Right atrium auricular region (tissue), 2 donors: ENCODE measurements at regions not wholly inside any gene's neighbourhood (a gene's known extent, or its start where the extent isn't known, plus 50 kb on each side); places are given as distances from the start of the nearest gene placed in this dataset.

Experiments
- DNase-seq: peaks from one replicate; pipeline ENCODE4 v3.0.0-alpha.2; 2019; ENCODE audit warnings: low spot score
- H3K27ac ChIP-seq, 2 donors: fragments of 200-600 bp; sonication (generic); 1 replicate in 1 of 2; 2 replicates in 1 of 2; pipeline ENCODE4 v1.5.1; 2016 to 2019
- H3K27me3 ChIP-seq, 2 donors: fragments of 200-600 bp; sonication (generic); one replicate each; pipeline versions ENCODE4 v1.5.1 to v1.6.0; 2017 to 2019
- H3K36me3 ChIP-seq: fragments of 200-600 bp; sonication (generic); one replicate; pipeline ENCODE4 v1.5.1; 2016
- H3K4me1 ChIP-seq, 2 donors: fragments of 200-600 bp; sonication (generic); one replicate each; pipeline versions ENCODE4 v1.5.1 to v1.6.0; 2017 to 2019
- H3K4me3 ChIP-seq, 2 donors: fragments of 200-600 bp; sonication (generic); 1 replicate in 1 of 2; 2 replicates in 1 of 2; pipeline ENCODE4 v1.5.1; 2017 to 2019; ENCODE audit warnings: mild to moderate bottlenecking in 1 of 2, moderate library complexity in 1 of 2
- H3K9me3 ChIP-seq, 2 donors: fragments of 200-600 bp; sonication (generic); one replicate each; pipeline ENCODE4 v1.5.1; 2019
- CTCF ChIP-seq, 2 donors: fragments of 200-600 bp; sonication (generic); IDR thresholded peaks; one replicate each; pipeline ENCODE4 v1.5.1; 2019; ENCODE audit warnings: antibody characterized with exemption in 2 of 2

GRCh38 chr11:56848141-56848809 lies 99.8 kb upstream of the OR9G4 start:
- DNase-seq, result no peak
- no peak overlapping the region for H3K4me3 ChIP-seq
- no peaks in the 10 kb centered on the region for H3K9me3 ChIP-seq

GRCh38 chr11:56846631-56847576 lies 98.4 kb upstream of the OR9G4 start:
- TF ChIP-seq CTCF (IDR thresholded peaks at IDR 0.05), result no peak
- H3K27me3 ChIP-seq, result no peaks in the 10 kb centered on the region
- no peak for DNase-seq
- no peaks in the 10 kb centered on the region for H3K9me3 ChIP-seq
- H3K4me1 ChIP-seq, result no peaks in the 10 kb centered on the region
- H3K4me3 ChIP-seq, result no peak overlapping the region
- no peak overlapping the region for H3K27ac ChIP-seq
- no peaks in the 10 kb centered on the region for H3K36me3 ChIP-seq

More at GRCh38 chr11:56848141-56848809, 99.8 kb upstream of the OR9G4 start:
- H3K4me1 ChIP-seq, result no peaks in the 10 kb centered on the region
- TF ChIP-seq CTCF (IDR thresholded peaks at IDR 0.05), result no peak
- no peaks in the 10 kb centered on the region for H3K36me3 ChIP-seq
- no peaks in the 10 kb centered on the region for H3K27me3 ChIP-seq
- no peak overlapping the region for H3K27ac ChIP-seq

GRCh38 chr11:56845121-56845732 lies 96.7 kb upstream of the OR9G4 start:
- H3K4me1 ChIP-seq, result no peaks in the 10 kb centered on the region
- TF ChIP-seq CTCF (IDR thresholded peaks at IDR 0.05), result no peak
- H3K9me3 ChIP-seq, result no peaks in the 10 kb centered on the region
- no peak overlapping the region for H3K4me3 ChIP-seq
- H3K36me3 ChIP-seq, result no peaks in the 10 kb centered on the region
- H3K27me3 ChIP-seq, result no peaks in the 10 kb centered on the region
- no peak for DNase-seq
- H3K27ac ChIP-seq, result no peak overlapping the region

GRCh38 chr11:56843816-56844215 lies 95.3 kb upstream of the OR9G4 start:
- Histone ChIP-seq H3K4me1 (no peaks in the 10 kb centered on the region), H3K27me3 (no peaks in the 10 kb centered on the region), H3K4me3 (no peak overlapping the region), H3K36me3 (no peaks in the 10 kb centered on the region), H3K9me3 (no peaks in the 10 kb centered on the region), H3K27ac (no peak overlapping the region)
- no peak for DNase-seq
- no peak for TF ChIP-seq CTCF (IDR thresholded peaks at IDR 0.05)

GRCh38 chr11:56842814-56843794 lies 94.6 kb upstream of the OR9G4 start:
- no peak for TF ChIP-seq CTCF (IDR thresholded peaks at IDR 0.05)
- H3K4me1 ChIP-seq, result no peaks in the 10 kb centered on the region
- no peak overlapping the region for H3K4me3 ChIP-seq
- no peaks in the 10 kb centered on the region for H3K36me3 ChIP-seq
- H3K27me3 ChIP-seq, result no peaks in the 10 kb centered on the region
- no peak for DNase-seq
- H3K9me3 ChIP-seq, result no peaks in the 10 kb centered on the region
- no peak overlapping the region for H3K27ac ChIP-seq
